OCI-LY7 (cell line): ENCODE measurements at regions not wholly inside any gene's neighbourhood (a gene's known extent, or its start where the extent isn't known, plus 50 kb on each side); places are given as distances from the start of the nearest gene placed in this dataset.

Experiments used
- CTCF ChIP-seq: fragments of 200-600 bp; sonication (generic); conservative IDR thresholded peaks from 2 replicates; pipeline ENCODE4 v1.5.1; 2014; ENCODE audit warnings: mild to moderate bottlenecking, antibody characterized with exemption, low read length, moderate library complexity, mixed read lengths
- EZH2phosphoT487 ChIP-seq: fragments of 200-600 bp; sonication (generic); IDR thresholded peaks from 2 replicates; pipeline ENCODE4 v1.6.1; 2018; ENCODE audit warnings: low read depth, borderline replicate concordance, mild to moderate bottlenecking, mixed run types, antibody characterized with exemption, low read length, moderate library complexity, mixed read lengths

- TF ChIP-seq CTCF (no peak), EZH2phosphoT487 (no peak)
Observed at GRCh38 chr10:10726101-10726500, 291.6 kb upstream of the CELF2 start.
